SK-N-MC (cell line): ENCODE measurements at regions not wholly inside any gene's neighbourhood (a gene's known extent, or its start where the extent isn't known, plus 50 kb on each side); places are given as distances from the start of the nearest gene placed in this dataset.

Experiments used
- DNase-seq: peaks from one replicate; pipeline ENCODE4 v3.0.0-alpha.2; 2011; ENCODE audit warnings: low read depth, low spot score
- H3K27ac ChIP-seq: fragments of 200-600 bp; sonication (generic); 2 replicates; pipeline ENCODE4 v1.5.1; 2016; ENCODE audit warnings: mixed run types
- H3K36me3 ChIP-seq: fragments of 200-600 bp; sonication (generic); 2 replicates; pipeline ENCODE4 v1.6.1; 2017; ENCODE audit warnings: antibody characterized with exemption, low read length, mixed read lengths; ENCODE audit not compliant: insufficient read depth
- H3K4me3 ChIP-seq: fragments of 200-600 bp; sonication (generic); 2 replicates; pipeline ENCODE4 v1.5.1; 2016
- H3K9ac ChIP-seq: fragments of 200-600 bp; sonication (generic); 2 replicates; pipeline ENCODE4 v1.8.0; 2017; ENCODE audit warnings: mixed run types, mixed read lengths; ENCODE audit not compliant: insufficient read length
- H3K9me3 ChIP-seq: fragments of 200-600 bp; sonication (generic); 2 replicates; pipeline ENCODE4 v1.6.1; 2017; ENCODE audit warnings: low read depth, mild to moderate bottlenecking, antibody characterized with exemption, low read length, moderate library complexity, mixed read lengths
- EZH2 ChIP-seq: fragments of 200-600 bp; sonication (generic); IDR thresholded peaks from one replicate; pipeline ENCODE4 v1.6.1; 2017; ENCODE audit warnings: antibody characterized with exemption
- FOXP2 ChIP-seq: optimal IDR thresholded peaks from 2 replicates; pipeline ENCODE3; 2011; ENCODE audit warnings: mild to moderate bottlenecking, moderate library complexity; ENCODE audit not compliant: insufficient read depth; ENCODE audit errors: extremely low read length, control extremely low read depth
- POLR2AphosphoS5 ChIP-seq: IDR thresholded peaks from 2 replicates; pipeline ENCODE4 v1.6.1; 2012; ENCODE audit warnings: mild to moderate bottlenecking, low read depth, low read length, borderline replicate concordance

DNA sequence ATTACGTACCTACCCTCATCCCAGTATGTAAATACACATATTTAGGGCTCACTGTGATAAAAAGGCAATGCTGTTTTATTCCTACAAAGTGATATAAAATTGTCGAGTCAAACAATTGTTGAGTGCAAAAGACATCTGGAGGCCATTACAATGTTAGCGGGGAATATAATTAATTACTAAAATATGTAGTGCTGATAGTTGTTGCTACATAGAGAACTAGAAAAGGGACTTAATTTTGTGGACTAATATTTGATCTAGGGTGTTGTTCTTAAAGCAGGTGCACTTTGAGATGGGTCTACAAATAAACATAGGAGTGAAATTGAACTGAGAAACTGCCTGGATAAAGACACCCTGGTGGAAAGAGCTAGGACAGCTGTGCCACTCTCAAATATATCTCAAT is 300.1 kb downstream of the NOL4 start:
- H3K36me3 ChIP-seq = no peaks in the 10 kb centered on the region
- no peak overlapping the region for H3K27ac ChIP-seq
- TF ChIP-seq FOXP2 (no peak), POLR2AphosphoS5 (no peak), EZH2 (no peak)
- no peak for DNase-seq
- no peak overlapping the region for H3K9ac ChIP-seq
- no peak overlapping the region for H3K4me3 ChIP-seq
- no peaks in the 10 kb centered on the region for H3K9me3 ChIP-seq

- TF ChIP-seq POLR2AphosphoS5 = no peak
- no peak for TF ChIP-seq EZH2
- no peak for TF ChIP-seq FOXP2
- no peaks in the 10 kb centered on the region for H3K36me3 ChIP-seq
- no peak for DNase-seq
- H3K9me3 ChIP-seq = no peaks in the 10 kb centered on the region
- no peak overlapping the region for H3K9ac ChIP-seq
- H3K27ac ChIP-seq = no peak overlapping the region
- no peak overlapping the region for H3K4me3 ChIP-seq
Observed at GRCh38 chr18:33923980-33924379, 300.7 kb downstream of the NOL4 start.

DNA sequence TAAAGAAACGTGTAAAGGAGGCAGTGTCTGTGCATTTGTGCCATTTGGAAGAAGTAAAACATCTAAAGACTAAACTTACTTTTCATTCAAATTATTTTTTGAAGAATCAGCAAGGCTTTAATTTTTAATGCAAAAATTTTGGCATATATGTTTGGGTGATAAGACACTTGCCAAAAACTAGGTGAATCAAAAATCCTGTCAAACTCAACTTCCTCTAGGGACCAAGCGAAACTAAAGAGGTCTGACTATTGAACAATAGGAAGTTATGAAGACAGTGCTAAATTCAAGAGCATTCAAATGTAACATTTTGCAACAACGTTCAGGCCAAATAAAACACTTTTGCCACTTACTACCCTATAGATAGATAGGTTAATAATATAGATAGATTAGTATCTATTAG is 306.1 kb downstream of the NOL4 start:
- TF ChIP-seq EZH2 (no peak), POLR2AphosphoS5 (no peak)
- H3K9ac ChIP-seq = no peak overlapping the region
- H3K36me3 ChIP-seq = no peaks in the 10 kb centered on the region
- DNase-seq = no peak
- H3K9me3 ChIP-seq = no peaks in the 10 kb centered on the region
- no peak overlapping the region for H3K4me3 ChIP-seq
- H3K27ac ChIP-seq = no peak overlapping the region

DNA sequence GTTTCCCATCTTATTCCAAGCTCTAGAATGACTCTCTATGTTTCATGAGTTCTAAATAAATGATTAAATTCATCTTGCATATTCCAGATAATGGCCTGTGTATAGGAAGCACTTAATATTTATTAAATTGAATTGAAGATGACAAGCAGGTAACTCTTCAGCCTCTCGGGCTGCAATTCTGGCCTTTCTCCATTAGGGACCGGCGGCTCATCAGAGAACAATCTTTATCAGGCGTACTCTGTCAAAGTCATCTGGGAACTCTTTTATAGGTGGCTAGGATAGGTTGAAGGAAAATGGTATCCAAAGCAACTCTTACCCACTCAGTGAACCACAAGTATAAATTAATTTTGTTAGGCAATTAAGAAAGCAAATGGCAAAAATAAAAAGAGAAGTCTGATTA is 308.5 kb downstream of the NOL4 start:
- TF ChIP-seq EZH2 (no peak), POLR2AphosphoS5 (no peak), FOXP2 (no peak)
- DNase-seq = no peak

DNA sequence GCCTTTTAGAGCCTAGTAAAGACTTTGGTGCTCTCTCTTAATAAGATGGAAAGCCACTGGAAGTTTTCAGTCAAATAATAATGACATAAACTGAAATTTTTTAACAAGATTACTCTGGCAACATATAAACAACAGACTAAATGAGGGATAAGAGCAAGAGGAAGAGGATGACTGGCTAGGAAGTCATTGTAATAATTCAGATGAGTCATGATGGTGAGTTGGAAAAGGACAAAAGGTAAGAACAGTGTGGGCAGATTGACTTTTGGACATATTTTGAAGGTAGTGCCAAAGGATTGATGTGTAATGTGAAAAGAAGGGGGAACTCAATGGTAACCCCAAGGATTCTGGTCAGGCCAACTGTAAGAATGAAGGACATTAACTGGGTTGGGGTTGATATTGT is 310.3 kb downstream of the NOL4 start:
- Histone ChIP-seq H3K9ac (no peak overlapping the region), H3K9me3 (no peaks in the 10 kb centered on the region), H3K4me3 (no peak overlapping the region), H3K27ac (no peak overlapping the region), H3K36me3 (no peaks in the 10 kb centered on the region)
- TF ChIP-seq FOXP2 (no peak), POLR2AphosphoS5 (no peak)
- no peak for DNase-seq

More for the DNA sequence above, 308.5 kb downstream of the NOL4 start:
- no peaks in the 10 kb centered on the region for H3K36me3 ChIP-seq
- no peak overlapping the region for H3K27ac ChIP-seq
- H3K4me3 ChIP-seq = no peak overlapping the region
- no peaks in the 10 kb centered on the region for H3K9me3 ChIP-seq
- no peak overlapping the region for H3K9ac ChIP-seq

- no peak for TF ChIP-seq POLR2AphosphoS5
- TF ChIP-seq FOXP2 = no peak
- no peak for TF ChIP-seq EZH2
- Histone ChIP-seq H3K9me3 (no peaks in the 10 kb centered on the region; the same call in 1 of the 2 replicates), H3K27ac (no peak overlapping the region), H3K9ac (no peak overlapping the region), H3K36me3 (no peaks in the 10 kb centered on the region), H3K4me3 (no peak overlapping the region)
- no peak for DNase-seq
Observed at GRCh38 chr18:33906046-33906445, 318.7 kb downstream of the NOL4 start.

DNA sequence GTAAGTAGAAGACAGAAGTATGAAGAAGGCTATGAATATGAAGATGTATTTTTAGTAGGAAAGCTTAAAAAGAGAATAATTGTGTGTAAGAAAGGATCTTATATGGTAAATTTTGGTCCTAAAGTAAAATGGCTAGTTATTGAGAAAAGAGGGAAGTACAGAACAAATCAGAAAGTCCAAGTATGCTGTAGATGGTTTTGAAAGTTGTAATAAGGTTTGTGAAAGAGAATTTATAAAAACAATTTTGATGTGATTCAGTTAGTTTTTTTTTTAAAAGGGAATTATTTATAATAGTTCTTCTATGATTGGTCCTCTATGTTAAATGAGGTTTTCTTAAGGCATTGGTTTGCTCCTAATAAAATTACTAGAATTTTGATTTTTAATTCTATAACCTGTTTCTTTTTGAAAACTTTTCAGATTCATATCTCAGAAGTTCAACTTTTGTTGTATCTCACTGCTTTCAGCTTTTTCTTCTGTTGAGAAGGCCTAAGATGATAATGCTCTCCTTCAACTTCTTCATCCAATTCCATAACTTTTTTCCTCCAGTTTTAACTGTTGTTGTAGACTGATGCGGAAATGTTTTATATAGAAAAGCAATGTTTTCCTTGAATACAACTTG is 322.7 kb downstream of the NOL4 start:
- H3K36me3 ChIP-seq = no peaks in the 10 kb centered on the region
- no peak overlapping the region for H3K27ac ChIP-seq
- TF ChIP-seq POLR2AphosphoS5 (no peak), FOXP2 (no peak), EZH2 (no peak)
- no peak overlapping the region for H3K9ac ChIP-seq
- H3K4me3 ChIP-seq = no peak overlapping the region
- DNase-seq = no peak
- H3K9me3 ChIP-seq = peaks cover 5% of the 10 kb centered on the region; the same call in 1 of the 2 replicates

GRCh38 chr18:33900638-33901037 is 322.6 kb downstream of the ASXL3 start:
- Histone ChIP-seq H3K27ac (no peak overlapping the region), H3K4me3 (no peak overlapping the region), H3K9ac (no peak overlapping the region), H3K9me3 (peaks cover 5% of the 10 kb centered on the region; the same call in 1 of the 2 replicates), H3K36me3 (no peaks in the 10 kb centered on the region)
- TF ChIP-seq EZH2 (no peak), FOXP2 (no peak), POLR2AphosphoS5 (no peak)
- DNase-seq = no peak

DNA sequence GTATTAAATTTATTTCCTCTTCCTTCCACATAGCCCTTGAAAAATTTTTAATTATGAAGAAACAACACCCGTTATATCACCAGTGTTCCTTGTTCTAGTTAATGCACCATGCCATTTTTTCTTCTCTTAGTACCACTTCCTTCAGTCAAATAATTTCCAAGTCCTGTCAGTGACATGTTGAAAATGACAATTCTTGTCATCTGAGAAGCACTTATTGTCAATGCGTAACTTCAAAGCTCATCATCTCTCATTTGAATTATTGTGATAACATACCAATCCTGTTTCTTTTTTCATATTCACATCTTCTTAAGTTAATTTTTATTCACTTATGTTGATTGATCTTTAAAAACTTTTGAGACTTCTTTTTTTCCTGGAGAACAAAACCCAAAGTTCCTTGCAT is 320.4 kb downstream of the ASXL3 start:
- Histone ChIP-seq H3K4me3 (no peak overlapping the region), H3K9me3 (peaks cover 5% of the 10 kb centered on the region; the same call in 1 of the 2 replicates), H3K9ac (no peak overlapping the region), H3K27ac (no peak overlapping the region), H3K36me3 (no peaks in the 10 kb centered on the region)
- no peak for TF ChIP-seq EZH2
- TF ChIP-seq POLR2AphosphoS5 = no peak
- TF ChIP-seq FOXP2 = no peak
- DNase-seq = no peak
